Activated B cell treated with CpG ODN at 0.5 μM for 24 hours (primary cell): ENCODE measurements at regions not wholly inside any gene's neighbourhood (a gene's known extent, or its start where the extent isn't known, plus 50 kb on each side); places are given as distances from the start of the nearest gene placed in this dataset.

Experiments
- ATAC-seq: fragments of 200-7000 bp; cut with Tn5 transposase; one replicate; pipeline ENCODE4 v1.10.0; 2021; ENCODE audit warnings: low read depth, mild to moderate bottlenecking, moderate library complexity
- CTCF ChIA-PET: fragments of 350-600 bp; sonication (Branson Sonifier 250); formaldehyde crosslinking; loops from one replicate; lab custom pipeline; 2021; ENCODE audit warnings: antibody characterized with exemption; lab: Charles Lee
- POLR2A ChIA-PET: fragments of 350-600 bp; sonication (Branson Sonifier 250); formaldehyde crosslinking; loops from one replicate; lab custom pipeline; 2021; ENCODE audit warnings: antibody characterized with exemption; lab: Charles Lee
- DNase-seq: peaks from one replicate; pipeline ENCODE4 v3.0.0; 2022
- H3K27ac Mint-ChIP-seq: one replicate; pipeline ENCODE4 v1.8.0; 2020; ENCODE audit warnings: mixed read lengths
- H3K27me3 Mint-ChIP-seq: one replicate; pipeline ENCODE4 v1.8.0; 2021; ENCODE audit warnings: mixed read lengths
- H3K36me3 Mint-ChIP-seq: one replicate; pipeline ENCODE4 v1.8.0; 2021; ENCODE audit warnings: low read depth, mixed read lengths
- H3K4me1 Mint-ChIP-seq: one replicate; pipeline ENCODE4 v1.8.0; 2021; ENCODE audit warnings: mixed read lengths
- H3K4me3 Mint-ChIP-seq: one replicate; pipeline ENCODE4 v1.8.0; 2020; ENCODE audit warnings: mild to moderate bottlenecking, mixed read lengths
- H3K9me3 Mint-ChIP-seq: one replicate; pipeline ENCODE4 v1.8.0; 2020; ENCODE audit warnings: mixed read lengths
- intact Hi-C: fragments of 100-400 bp; cut with micrococcal nuclease; formaldehyde crosslinking; loops from one replicate; pipeline ENCODE4 v1.15.1; 2024
- TF ChIP-seq, protein P1 (sequence below): fragments of 200-600 bp; IDR thresholded peaks from one replicate; pipeline ENCODE4 v1.8.0; 2022; ENCODE audit warnings: antibody characterized with exemption, mild to moderate bottlenecking

DNA sequence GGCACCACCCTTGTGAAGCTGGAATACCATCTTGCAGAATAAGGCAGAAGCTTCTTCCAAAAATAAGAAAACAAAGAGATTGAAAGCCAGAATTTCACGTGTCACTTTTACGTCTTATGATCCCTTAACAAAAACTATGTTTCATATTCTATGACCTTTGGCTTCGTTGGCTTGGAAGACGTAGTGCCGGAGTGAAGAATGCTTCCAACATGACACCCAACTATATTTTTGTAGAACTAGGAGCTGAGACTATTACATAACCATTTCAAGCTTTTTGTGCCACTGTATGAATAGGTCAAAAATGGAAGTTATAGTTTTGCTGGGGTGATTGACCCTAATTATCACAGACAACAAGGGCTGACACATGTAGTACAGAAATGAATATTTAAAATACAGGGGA is 996.2 kb downstream of the ADGRL3 start:
- H3K27ac Mint-ChIP-seq: no peak overlapping the region
- peaks cover 6% of the 10 kb centered on the region for H3K9me3 Mint-ChIP-seq
- DNase-seq: no peak
- no peaks in the 10 kb centered on the region for H3K4me1 Mint-ChIP-seq
- no peak overlapping the region for H3K4me3 Mint-ChIP-seq
- ATAC-seq: no peak
- ChIA-PET POLR2A (no interaction called here), CTCF (no interaction called here)
- intact Hi-C loops: no loop called here
- H3K36me3 Mint-ChIP-seq: no peaks in the 10 kb centered on the region
- TF ChIP-seq, protein P1, sequence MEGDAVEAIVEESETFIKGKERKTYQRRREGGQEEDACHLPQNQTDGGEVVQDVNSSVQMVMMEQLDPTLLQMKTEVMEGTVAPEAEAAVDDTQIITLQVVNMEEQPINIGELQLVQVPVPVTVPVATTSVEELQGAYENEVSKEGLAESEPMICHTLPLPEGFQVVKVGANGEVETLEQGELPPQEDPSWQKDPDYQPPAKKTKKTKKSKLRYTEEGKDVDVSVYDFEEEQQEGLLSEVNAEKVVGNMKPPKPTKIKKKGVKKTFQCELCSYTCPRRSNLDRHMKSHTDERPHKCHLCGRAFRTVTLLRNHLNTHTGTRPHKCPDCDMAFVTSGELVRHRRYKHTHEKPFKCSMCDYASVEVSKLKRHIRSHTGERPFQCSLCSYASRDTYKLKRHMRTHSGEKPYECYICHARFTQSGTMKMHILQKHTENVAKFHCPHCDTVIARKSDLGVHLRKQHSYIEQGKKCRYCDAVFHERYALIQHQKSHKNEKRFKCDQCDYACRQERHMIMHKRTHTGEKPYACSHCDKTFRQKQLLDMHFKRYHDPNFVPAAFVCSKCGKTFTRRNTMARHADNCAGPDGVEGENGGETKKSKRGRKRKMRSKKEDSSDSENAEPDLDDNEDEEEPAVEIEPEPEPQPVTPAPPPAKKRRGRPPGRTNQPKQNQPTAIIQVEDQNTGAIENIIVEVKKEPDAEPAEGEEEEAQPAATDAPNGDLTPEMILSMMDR: no peak
- no peaks in the 10 kb centered on the region for H3K27me3 Mint-ChIP-seq

DNA sequence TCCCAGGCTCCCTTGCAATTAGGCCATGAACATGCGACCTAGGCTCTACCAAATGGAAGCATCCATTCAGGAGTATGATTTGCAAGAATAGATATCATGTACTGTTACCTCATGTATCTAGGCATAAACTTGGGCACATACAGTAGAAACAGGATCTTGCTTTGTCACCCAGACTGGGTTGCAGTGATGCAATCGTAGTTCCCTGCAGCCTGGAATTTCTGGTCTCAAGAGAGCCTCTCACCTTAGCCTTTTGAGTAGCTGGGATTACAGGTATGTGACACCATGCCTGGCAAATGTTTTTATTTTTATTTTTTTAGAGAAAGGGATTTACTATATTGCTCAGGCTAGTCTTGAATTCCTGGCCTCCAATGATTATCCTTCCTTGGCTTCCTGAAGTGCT is 994.2 kb downstream of the ADGRL3 start:
- DNase-seq: no peak
- no peak overlapping the region for H3K27ac Mint-ChIP-seq
- H3K27me3 Mint-ChIP-seq: no peaks in the 10 kb centered on the region
- H3K4me3 Mint-ChIP-seq: no peak overlapping the region
- H3K4me1 Mint-ChIP-seq: no peaks in the 10 kb centered on the region
- ATAC-seq: no peak
- intact Hi-C loops: no loop called here
- ChIA-PET CTCF (no interaction called here), POLR2A (no interaction called here)
- no peaks in the 10 kb centered on the region for H3K36me3 Mint-ChIP-seq
- peaks cover 6% of the 10 kb centered on the region for H3K9me3 Mint-ChIP-seq
- TF ChIP-seq, protein P1: no peak

DNA sequence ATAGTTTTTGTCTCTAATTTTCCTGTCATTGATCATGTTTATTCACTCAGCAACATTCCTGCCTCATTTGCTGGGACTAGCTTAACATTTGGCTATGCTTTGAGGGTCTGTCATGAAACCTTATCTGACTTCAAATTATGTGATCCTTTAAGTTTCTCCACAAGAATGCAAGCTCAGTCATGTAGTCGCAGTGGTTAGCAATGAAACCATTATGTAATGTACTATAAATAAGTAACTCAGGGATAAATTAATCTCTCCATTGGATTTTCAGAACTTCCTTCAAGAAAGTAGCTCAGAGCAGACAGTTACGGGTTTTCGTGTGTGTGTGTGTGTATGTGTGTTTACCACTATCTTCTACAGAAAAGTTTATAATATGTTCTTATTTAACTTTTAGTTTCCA is 993.6 kb downstream of the ADGRL3 start:
- no peaks in the 10 kb centered on the region for H3K27me3 Mint-ChIP-seq
- no peak overlapping the region for H3K4me3 Mint-ChIP-seq
- DNase-seq: no peak
- no peaks in the 10 kb centered on the region for H3K36me3 Mint-ChIP-seq
- intact Hi-C loops: no loop called here
- ATAC-seq: no peak
- no peaks in the 10 kb centered on the region for H3K4me1 Mint-ChIP-seq
- ChIA-PET POLR2A (no interaction called here), CTCF (no interaction called here)
- H3K27ac Mint-ChIP-seq: no peak overlapping the region
- TF ChIP-seq, protein P1: no peak
- peaks cover 6% of the 10 kb centered on the region for H3K9me3 Mint-ChIP-seq

GRCh38 chr4:62191451-62192240 is 991.5 kb downstream of the ADGRL3 start:
- intact Hi-C loops: no loop called here
- POLR2A ChIA-PET: no interaction called here
- Mint-ChIP-seq H3K9me3 (peaks cover 6% of the 10 kb centered on the region), H3K4me1 (no peaks in the 10 kb centered on the region), H3K4me3 (no peak overlapping the region), H3K27me3 (no peaks in the 10 kb centered on the region), H3K36me3 (no peaks in the 10 kb centered on the region), H3K27ac (no peak overlapping the region)
- ATAC-seq (no peak), DNase-seq (no peak)
- TF ChIP-seq, protein P1: no peak
- CTCF ChIA-PET: no interaction called here

DNA sequence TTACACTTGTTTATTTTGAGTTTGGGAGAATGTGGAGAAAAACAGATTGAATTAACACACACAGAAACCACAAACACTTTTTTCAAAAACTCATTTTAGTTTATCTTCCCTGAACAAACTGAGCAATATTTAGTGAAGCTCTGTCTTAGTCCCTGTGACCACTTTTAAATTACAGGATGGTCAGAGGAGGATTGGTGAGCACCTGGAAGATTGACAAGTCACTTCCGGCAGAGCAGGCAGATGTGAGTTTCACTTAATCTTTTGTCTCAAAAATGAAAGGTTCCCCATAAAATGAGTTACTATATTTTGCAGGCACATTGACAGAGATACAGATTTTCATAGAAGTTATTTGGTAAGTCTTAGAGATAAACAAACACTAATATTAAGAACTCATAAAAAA is 970.1 kb downstream of the ADGRL3 start:
- Mint-ChIP-seq H3K27me3 (no peaks in the 10 kb centered on the region), H3K9me3 (peaks cover 4% of the 10 kb centered on the region), H3K27ac (no peak overlapping the region), H3K4me1 (no peaks in the 10 kb centered on the region), H3K36me3 (no peaks in the 10 kb centered on the region), H3K4me3 (no peak overlapping the region)
- no peak for DNase-seq
- intact Hi-C loops: no loop called here
- CTCF ChIA-PET: no interaction called here
- POLR2A ChIA-PET: no interaction called here
- TF ChIP-seq, protein P1: no peak
- no peak for ATAC-seq
